ENCODE measurements at regions not wholly inside any gene's neighbourhood (a gene's known extent, or its start where the extent isn't known, plus 50 kb on each side); places are given as distances from the start of the nearest gene placed in this dataset.

- Histone ChIP-seq H3K27me3 (ENCODE audit: low read length) (no peaks in the 10 kb centered on the region), H3K9ac (ENCODE audit: low read length) (no peak overlapping the region), H2AFZ (ENCODE audit: low read depth, low read length, severe bottlenecking) (no peak overlapping the region), H3K4me3 (ENCODE audit: insufficient read depth, low read length, poor library complexity, severe bottlenecking) (no peak overlapping the region), H3K36me3 (ENCODE audit: low read length) (no peaks in the 10 kb centered on the region), H3K9me2 (replicated peaks; ENCODE audit: insufficient read depth, low read length) (no peaks in the 10 kb centered on the region), H3K4me2 (ENCODE audit: low read depth, low read length, poor library complexity, severe bottlenecking) (no peak overlapping the region), H3F3A (ENCODE audit: insufficient read depth) (no peaks in the 10 kb centered on the region), H3K9me3 (ENCODE audit: insufficient read depth, low read length) (no peaks in the 10 kb centered on the region), H3K27ac (ENCODE audit: low read depth, low read length) (no peak overlapping the region), H4K20me1 (ENCODE audit: low read depth, low read length) (no peaks in the 10 kb centered on the region), H3K79me2 (ENCODE audit: insufficient read depth, low read length) (no peaks in the 10 kb centered on the region)
- no peak for TF ChIP-seq CTCF (IDR thresholded peaks at IDR 0.05; ENCODE audit: insufficient read depth, low read length, poor library complexity, severe bottlenecking)
- TF ChIP-seq EZH2phosphoT487 (conservative IDR thresholded peaks at IDR 0.05; ENCODE audit: low read length) = no peak
Observed at GRCh38 chr15:38665586-38666305, 101.1 kb upstream of the RASGRP1 start.

- Histone ChIP-seq H3K4me3 (ENCODE audit: insufficient read depth, low read length, poor library complexity, severe bottlenecking) (no peak overlapping the region), H3K9me2 (replicated peaks; ENCODE audit: insufficient read depth, low read length) (no peaks in the 10 kb centered on the region), H3K79me2 (ENCODE audit: insufficient read depth, low read length) (no peaks in the 10 kb centered on the region), H3K27me3 (ENCODE audit: low read length) (no peaks in the 10 kb centered on the region), H2AFZ (ENCODE audit: low read depth, low read length, severe bottlenecking) (no peak overlapping the region), H3K9ac (ENCODE audit: low read length) (no peak overlapping the region), H3K27ac (ENCODE audit: low read depth, low read length) (no peak overlapping the region), H3K4me2 (ENCODE audit: low read depth, low read length, poor library complexity, severe bottlenecking) (no peak overlapping the region), H3K36me3 (ENCODE audit: low read length) (no peaks in the 10 kb centered on the region), H3K9me3 (ENCODE audit: insufficient read depth, low read length) (no peaks in the 10 kb centered on the region), H4K20me1 (ENCODE audit: low read depth, low read length) (no peaks in the 10 kb centered on the region), H3F3A (ENCODE audit: insufficient read depth) (no peaks in the 10 kb centered on the region)
- TF ChIP-seq EZH2phosphoT487 (conservative IDR thresholded peaks at IDR 0.05; ENCODE audit: low read length) = no peak
- no peak for TF ChIP-seq CTCF (IDR thresholded peaks at IDR 0.05; ENCODE audit: insufficient read depth, low read length, poor library complexity, severe bottlenecking)
Observed at GRCh38 chr15:38666865-38667510, 102.4 kb upstream of the RASGRP1 start.

GRCh38 chr15:38667890-38668850, 103.6 kb upstream of the RASGRP1 start:
- H3K36me3 ChIP-seq (ENCODE audit: low read length) = no peaks in the 10 kb centered on the region
- H3K79me2 ChIP-seq (ENCODE audit: insufficient read depth, low read length) = no peaks in the 10 kb centered on the region
- no peak overlapping the region for H3K9ac ChIP-seq (ENCODE audit: low read length)
- no peak overlapping the region for H2AFZ ChIP-seq (ENCODE audit: low read depth, low read length, severe bottlenecking)
- no peak for TF ChIP-seq EZH2phosphoT487 (conservative IDR thresholded peaks at IDR 0.05; ENCODE audit: low read length)
- no peak for TF ChIP-seq CTCF (IDR thresholded peaks at IDR 0.05; ENCODE audit: insufficient read depth, low read length, poor library complexity, severe bottlenecking)
- H3F3A ChIP-seq (ENCODE audit: insufficient read depth) = no peaks in the 10 kb centered on the region
- no peaks in the 10 kb centered on the region for H3K27me3 ChIP-seq (ENCODE audit: low read length)
- no peak overlapping the region for H3K4me3 ChIP-seq (ENCODE audit: insufficient read depth, low read length, poor library complexity, severe bottlenecking)
- no peaks in the 10 kb centered on the region for H3K9me3 ChIP-seq (ENCODE audit: insufficient read depth, low read length)
- H4K20me1 ChIP-seq (ENCODE audit: low read depth, low read length) = no peaks in the 10 kb centered on the region
- H3K9me2 ChIP-seq (replicated peaks; ENCODE audit: insufficient read depth, low read length) = no peaks in the 10 kb centered on the region
- H3K4me2 ChIP-seq (ENCODE audit: low read depth, low read length, poor library complexity, severe bottlenecking) = no peak overlapping the region
- H3K27ac ChIP-seq (ENCODE audit: low read depth, low read length) = no peak overlapping the region

Measured in SU-DHL-6 (cell line).